ENCODE measurements at regions not wholly inside any gene's neighbourhood (a gene's known extent, or its start where the extent isn't known, plus 50 kb on each side); places are given as distances from the start of the nearest gene placed in this dataset.

- no peaks in the 10 kb centered on the region for H3K27me3 Mint-ChIP-seq (ENCODE audit: low read depth)
- H3K36me3 Mint-ChIP-seq = no peaks in the 10 kb centered on the region
- H3K9me3 Mint-ChIP-seq = peaks cover 14% of the 10 kb centered on the region
- TF ChIP-seq GRHL2 (CRISPR knock-in tag; IDR thresholded peaks at IDR 0.05; ENCODE audit: insufficient replicate concordance, severe bottlenecking) = no peak
- no peak for TF ChIP-seq CDX4 (CRISPR knock-in tag; IDR thresholded peaks at IDR 0.05; ENCODE audit: borderline replicate concordance)
- TF ChIP-seq RORB (CRISPR knock-in tag; IDR thresholded peaks at IDR 0.05) = no peak
- no peak for TF ChIP-seq ZNF416 (CRISPR knock-in tag; IDR thresholded peaks at IDR 0.05)
- TF ChIP-seq ZNF281 (CRISPR knock-in tag; IDR thresholded peaks at IDR 0.05) = no peak
- TF ChIP-seq ETV6 (CRISPR knock-in tag; IDR thresholded peaks at IDR 0.05) = no peak
- no peak for TF ChIP-seq ZBTB43 (CRISPR knock-in tag; IDR thresholded peaks at IDR 0.05)
- TF ChIP-seq USF1 (CRISPR knock-in tag; IDR thresholded peaks at IDR 0.05) = no peak
- no peak for TF ChIP-seq CTCF (IDR thresholded peaks at IDR 0.05)
- H3K4me1 Mint-ChIP-seq = peaks cover 6% of the 10 kb centered on the region
- H3K4me3 Mint-ChIP-seq = no peak overlapping the region
- ChIA-PET CTCF (no interaction called here), POLR2A (no interaction called here)
- no peak overlapping the region for H3K27ac Mint-ChIP-seq
- DNase-seq (ENCODE audit: low spot score) (no peak), ATAC-seq (no peak)
Measured at GRCh38 chr13:62250501-62251201, 835.0 kb upstream of the PCDH20 start.

GRCh38 chr13:62246581-62246980, 830.9 kb upstream of the PCDH20 start:
- no peak for DNase-seq (ENCODE audit: low spot score)
- Mint-ChIP-seq H3K27ac (no peak overlapping the region), H3K9me3 (0 out of 2 replicates have a peak, but pooled peaks cover 6% of the 10 kb centered on the region), H3K27me3 (ENCODE audit: low read depth) (no peaks in the 10 kb centered on the region), H3K36me3 (no peaks in the 10 kb centered on the region), H3K4me3 (no peak overlapping the region), H3K4me1 (peaks cover 6% of the 10 kb centered on the region)
- ChIA-PET CTCF (no interaction called here), POLR2A (interaction anchor here (0.6 kb wide), 1 partner anchor 256 kb away, joined by 3 read pairs; no protein-coding TSS in a partner anchor)
- no peak for ATAC-seq
- no peak for TF ChIP-seq EMX1 (CRISPR knock-in tag; IDR thresholded peaks at IDR 0.05)
- no peak for TF ChIP-seq GRHL2 (CRISPR knock-in tag; IDR thresholded peaks at IDR 0.05; ENCODE audit: insufficient replicate concordance, severe bottlenecking)
- TF ChIP-seq E2F1 (CRISPR knock-in tag; IDR thresholded peaks at IDR 0.05) = no peak
- no peak for TF ChIP-seq FOXK1 (CRISPR knock-in tag; IDR thresholded peaks at IDR 0.05)
- TF ChIP-seq TEAD4 (CRISPR knock-in tag; IDR thresholded peaks at IDR 0.05) = no peak
- no peak for TF ChIP-seq ZSCAN18 (CRISPR knock-in tag; IDR thresholded peaks at IDR 0.05)
- no peak for TF ChIP-seq NR2C2 (CRISPR knock-in tag; IDR thresholded peaks at IDR 0.05)
- no peak for TF ChIP-seq STAT6 (CRISPR knock-in tag; conservative IDR thresholded peaks at IDR 0.05; ENCODE audit: low read depth)
- TF ChIP-seq NR3C1 (CRISPR knock-in tag; conservative IDR thresholded peaks at IDR 0.05; ENCODE audit: low read depth) = no peak
- no peak for TF ChIP-seq CDX4 (CRISPR knock-in tag; IDR thresholded peaks at IDR 0.05; ENCODE audit: borderline replicate concordance)
